Memory B cell (primary cell): ENCODE measurements at regions not wholly inside any gene's neighbourhood (a gene's known extent, or its start where the extent isn't known, plus 50 kb on each side); places are given as distances from the start of the nearest gene placed in this dataset.

Experiments
- ATAC-seq: fragments of 150-1000 bp; cut with Tn5 transposase; 2 replicates; pipeline ENCODE4 v1.10.0; 2021; ENCODE audit warnings: low read depth, mild to moderate bottlenecking, moderate library complexity
- DNase-seq, 2 donors: peaks; one replicate each; pipeline ENCODE4 v3.0.0; 2022; ENCODE audit warnings: low spot score in 2 of 2
- H3K27ac Mint-ChIP-seq: one replicate; pipeline ENCODE4 v1.8.0; 2022; ENCODE audit warnings: mild to moderate bottlenecking, moderate library complexity, mixed read lengths
- H3K27me3 Mint-ChIP-seq: one replicate; pipeline ENCODE4 v1.8.0; 2022; ENCODE audit warnings: mixed read lengths
- H3K36me3 Mint-ChIP-seq: one replicate; pipeline ENCODE4 v1.8.0; 2022; ENCODE audit warnings: mild to moderate bottlenecking, mixed read lengths
- H3K4me1 Mint-ChIP-seq: one replicate; pipeline ENCODE4 v1.8.0; 2022; ENCODE audit warnings: mixed read lengths
- H3K4me3 Mint-ChIP-seq: one replicate; pipeline ENCODE4 v1.8.0; 2022; ENCODE audit warnings: mild to moderate bottlenecking, moderate library complexity, mixed read lengths
- H3K9me3 Mint-ChIP-seq: one replicate; pipeline ENCODE4 v1.8.0; 2022; ENCODE audit warnings: mixed read lengths

GRCh38 chr1:226816576-226816975 lies 53.8 kb upstream of the PSEN2 start:
- Mint-ChIP-seq H3K4me3 (no peak overlapping the region), H3K4me1 (no peaks in the 10 kb centered on the region), H3K27ac (no peak overlapping the region), H3K36me3 (no peaks in the 10 kb centered on the region), H3K9me3 (no peaks in the 10 kb centered on the region), H3K27me3 (no peaks in the 10 kb centered on the region)
- ATAC-seq (no peak), DNase-seq (no peak)

- no peak for ATAC-seq
- Mint-ChIP-seq H3K27me3 (no peaks in the 10 kb centered on the region), H3K9me3 (no peaks in the 10 kb centered on the region), H3K36me3 (no peaks in the 10 kb centered on the region), H3K4me1 (no peaks in the 10 kb centered on the region), H3K4me3 (no peak overlapping the region), H3K27ac (no peak overlapping the region)
- no peak for DNase-seq
Measured at GRCh38 chr1:226814751-226815537, 55.5 kb upstream of the PSEN2 start.

- no peaks in the 10 kb centered on the region for H3K4me1 Mint-ChIP-seq
- H3K4me3 Mint-ChIP-seq = no peak overlapping the region
- no peaks in the 10 kb centered on the region for H3K27me3 Mint-ChIP-seq
- ATAC-seq (no peak), DNase-seq (no peak)
- H3K27ac Mint-ChIP-seq = no peak overlapping the region
- no peaks in the 10 kb centered on the region for H3K36me3 Mint-ChIP-seq
- no peaks in the 10 kb centered on the region for H3K9me3 Mint-ChIP-seq
Measured at GRCh38 chr1:226813671-226814591, 56.5 kb upstream of the PSEN2 start.

GRCh38 chr1:226810681-226811080 lies 59.7 kb upstream of the PSEN2 start:
- Mint-ChIP-seq H3K9me3 (no peaks in the 10 kb centered on the region), H3K27me3 (no peaks in the 10 kb centered on the region), H3K4me3 (no peak overlapping the region), H3K4me1 (no peaks in the 10 kb centered on the region), H3K27ac (no peak overlapping the region), H3K36me3 (no peaks in the 10 kb centered on the region)
- no peak for ATAC-seq
- no peak for DNase-seq

GRCh38 chr1:226809785-226810571 lies 60.4 kb upstream of the PSEN2 start:
- H3K9me3 Mint-ChIP-seq = no peaks in the 10 kb centered on the region
- no peak overlapping the region for H3K4me3 Mint-ChIP-seq
- DNase-seq = no peak
- H3K36me3 Mint-ChIP-seq = no peaks in the 10 kb centered on the region
- no peaks in the 10 kb centered on the region for H3K4me1 Mint-ChIP-seq
- no peaks in the 10 kb centered on the region for H3K27me3 Mint-ChIP-seq
- no peak for ATAC-seq
- no peak overlapping the region for H3K27ac Mint-ChIP-seq

GRCh38 chr1:226808501-226808900 lies 61.9 kb upstream of the PSEN2 start:
- H3K4me1 Mint-ChIP-seq = no peaks in the 10 kb centered on the region

GRCh38 chr1:226806988-226807387 lies 63.4 kb upstream of the PSEN2 start:
- H3K4me1 Mint-ChIP-seq = no peaks in the 10 kb centered on the region
- peaks cover 2% of the 10 kb centered on the region for H3K27me3 Mint-ChIP-seq
- DNase-seq = no peak
- no peaks in the 10 kb centered on the region for H3K36me3 Mint-ChIP-seq
- no peaks in the 10 kb centered on the region for H3K9me3 Mint-ChIP-seq
- no peak overlapping the region for H3K4me3 Mint-ChIP-seq
- ATAC-seq = no peak
- no peak overlapping the region for H3K27ac Mint-ChIP-seq

More at GRCh38 chr1:226808501-226808900, 61.9 kb upstream of the PSEN2 start:
- ATAC-seq (no peak), DNase-seq (no peak)
- H3K36me3 Mint-ChIP-seq = no peaks in the 10 kb centered on the region
- peaks cover 2% of the 10 kb centered on the region for H3K27me3 Mint-ChIP-seq
- no peaks in the 10 kb centered on the region for H3K9me3 Mint-ChIP-seq
- H3K4me3 Mint-ChIP-seq = no peak overlapping the region
- no peak overlapping the region for H3K27ac Mint-ChIP-seq

GRCh38 chr1:226804907-226805759 lies 65.3 kb upstream of the PSEN2 start:
- no peak for DNase-seq
- H3K4me1 Mint-ChIP-seq = no peaks in the 10 kb centered on the region
- H3K4me3 Mint-ChIP-seq = no peak overlapping the region
- ATAC-seq = no peak
- no peak overlapping the region for H3K27ac Mint-ChIP-seq
- H3K27me3 Mint-ChIP-seq = peaks cover 2% of the 10 kb centered on the region
- no peaks in the 10 kb centered on the region for H3K36me3 Mint-ChIP-seq
- no peaks in the 10 kb centered on the region for H3K9me3 Mint-ChIP-seq

- Mint-ChIP-seq H3K9me3 (no peaks in the 10 kb centered on the region), H3K27ac (no peak overlapping the region), H3K36me3 (no peaks in the 10 kb centered on the region), H3K4me1 (peaks cover 18% of the 10 kb centered on the region), H3K27me3 (peaks cover 2% of the 10 kb centered on the region), H3K4me3 (no peak overlapping the region)
- no peak for ATAC-seq
- DNase-seq = no peak
Measured at GRCh38 chr1:226800763-226801380, 61.8 kb upstream of the ITPKB start.

GRCh38 chr1:226799634-226800281 lies 60.7 kb upstream of the ITPKB start:
- H3K27ac Mint-ChIP-seq = no peak overlapping the region
- H3K36me3 Mint-ChIP-seq = no peaks in the 10 kb centered on the region
- DNase-seq = no peak
- H3K27me3 Mint-ChIP-seq = peaks cover 2% of the 10 kb centered on the region
- ATAC-seq = no peak
- peaks cover 18% of the 10 kb centered on the region for H3K4me1 Mint-ChIP-seq
- no peak overlapping the region for H3K4me3 Mint-ChIP-seq
- H3K9me3 Mint-ChIP-seq = no peaks in the 10 kb centered on the region

GRCh38 chr1:226798427-226799411 lies 59.6 kb upstream of the ITPKB start:
- H3K4me3 Mint-ChIP-seq = peak overlapping the region; percentile 8

GRCh38 chr1:226797151-226797550 lies 58.1 kb upstream of the ITPKB start:
- H3K36me3 Mint-ChIP-seq = no peaks in the 10 kb centered on the region
- DNase-seq (no peak), ATAC-seq (no peak)
- H3K4me3 Mint-ChIP-seq = no peak overlapping the region
- H3K27ac Mint-ChIP-seq = no peak overlapping the region
- H3K9me3 Mint-ChIP-seq = no peaks in the 10 kb centered on the region
- no peaks in the 10 kb centered on the region for H3K27me3 Mint-ChIP-seq
- peaks cover 18% of the 10 kb centered on the region for H3K4me1 Mint-ChIP-seq

More at GRCh38 chr1:226798427-226799411, 59.6 kb upstream of the ITPKB start:
- Mint-ChIP-seq H3K27me3 (no peaks in the 10 kb centered on the region), H3K36me3 (no peaks in the 10 kb centered on the region), H3K9me3 (no peaks in the 10 kb centered on the region), H3K27ac (peak overlapping the region; percentile 89), H3K4me1 (peaks cover 18% of the 10 kb centered on the region)
- DNase-seq (peak in 1 of 2 donors; percentile 11), ATAC-seq (peak; percentile 90)
